Stomach (tissue), 8 donors: ENCODE measurements at regions not wholly inside any gene's neighbourhood (a gene's known extent, or its start where the extent isn't known, plus 50 kb on each side); places are given as distances from the start of the nearest gene placed in this dataset.

ENCODE experiments used
- DNase-seq, 2 donors: peaks; one replicate each; pipeline versions ENCODE4 v3.0.0 to v3.0.0-alpha.2; 2013 to 2019
- H3K27ac ChIP-seq, 5 donors: fragments of 200-600 bp in 4 of 5; sonication (generic) in 4 of 5; one replicate each; pipeline ENCODE4 v1.5.1; 2013 to 2019; ENCODE audit warnings: mild to moderate bottlenecking in 1 of 5, moderate library complexity in 1 of 5
- H3K27me3 ChIP-seq, 3 donors: fragments of 200-600 bp; sonication (generic); one replicate each; pipeline ENCODE4 v1.5.1; 2017 to 2019; ENCODE audit warnings: mixed run types in 1 of 3
- H3K36me3 ChIP-seq, 4 donors: fragments of 200-600 bp; sonication (generic); 1 replicate in 3 of 4; 2 replicates in 1 of 4; pipeline ENCODE4 v1.5.1; 2016 to 2019
- H3K4me1 ChIP-seq, 4 donors: fragments of 200-600 bp; sonication (generic); one replicate each; pipeline ENCODE4 v1.5.1; 2016 to 2019
- H3K4me3 ChIP-seq, 4 donors: fragments of 200-600 bp; sonication (generic) in 3 of 4; one replicate each; pipeline ENCODE4 v1.5.1; 2016 to 2019; ENCODE audit warnings: mild to moderate bottlenecking in 1 of 4
- H3K9me3 ChIP-seq, 4 donors: fragments of 200-600 bp; sonication (generic); one replicate each; pipeline ENCODE4 v1.5.1; 2016 to 2019
- CTCF ChIP-seq, 7 experiments: fragments of 450-650 bp in 4 of 7; fragments of 200-600 bp in 3 of 7; sonication (generic) in 3 of 7; IDR thresholded peaks; one replicate each; pipeline ENCODE4 v1.5.1; 2016 to 2019; ENCODE audit warnings: antibody characterized with exemption in 7 of 7, control low read depth in 2 of 7, mild to moderate bottlenecking in 1 of 7
- EP300 ChIP-seq: sonication (generic); formaldehyde crosslinking; IDR thresholded peaks from one replicate; pipeline ENCODE4 v1.6.1; 2017; ENCODE audit warnings: antibody characterized with exemption
- POLR2A ChIP-seq, 4 donors: fragments of 450-650 bp; IDR thresholded peaks; one replicate each; pipeline ENCODE4 v1.6.1; 2016; ENCODE audit warnings: antibody characterized with exemption in 4 of 4, control low read depth in 2 of 4, mild to moderate bottlenecking in 1 of 4, moderate library complexity in 1 of 4
- POLR2AphosphoS5 ChIP-seq, 3 donors: sonication (generic); formaldehyde crosslinking; IDR thresholded peaks; one replicate each; pipeline ENCODE4 v1.6.1; 2016; ENCODE audit warnings: antibody characterized with exemption in 3 of 3
- WGBS, 5 donors: extraction: QIAGEN DNeasy Blood & Tissue Kit in 3 of 5; methylation state at CpG; one replicate each; pipeline versions ENCODE4 v1.1.5 to v1.1.7; 2013 to 2018; 5-methylcytosine and 5-hydroxymethylcytosine counted together
- intact Hi-C: fragments of 100-400 bp; cut with DNase I; formaldehyde crosslinking; loops from one replicate; pipeline ENCODE4 v1.15.1; 2023; ENCODE audit warnings: low total_unique reads
- donor health status: healthy with polysubstance abuse.
- donor health status: Bipolar disorder and iron deficiency.
- donor health status: healthy.

DNA sequence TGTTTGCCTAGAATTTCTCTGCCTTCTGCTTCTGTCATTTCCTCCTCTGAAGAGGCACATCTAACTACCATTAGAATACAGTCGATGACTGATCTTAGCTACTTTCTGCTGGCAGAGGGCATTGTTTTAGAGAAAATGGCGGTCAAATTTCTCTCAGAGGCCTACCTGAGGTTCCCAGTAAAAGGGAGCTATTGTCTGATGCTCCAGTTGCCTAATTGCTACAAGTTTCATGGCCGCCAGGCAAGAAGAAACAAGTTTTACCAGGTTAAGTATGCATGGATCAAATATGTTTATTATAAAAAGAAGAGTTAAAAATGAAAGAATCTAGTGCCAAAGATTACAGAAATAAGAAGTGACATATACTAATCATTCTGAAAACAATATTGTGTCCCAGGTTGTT lies 416.6 kb downstream of the DSC3 start:
- no peaks in the 10 kb centered on the region for H3K27me3 ChIP-seq
- no peak overlapping the region for H3K4me3 ChIP-seq
- H3K9me3 ChIP-seq: no peaks in the 10 kb centered on the region
- H3K4me1 ChIP-seq: no peaks in the 10 kb centered on the region
- intact Hi-C loops: no loop called here
- WGBS, 5 donors: 71 to 87% (median 78%) methylated on average over 3 of the region's 3 CpGs
- no peaks in the 10 kb centered on the region for H3K36me3 ChIP-seq
- TF ChIP-seq POLR2A (IDR thresholded peaks at IDR 0.05) (no peak), CTCF (IDR thresholded peaks at IDR 0.05) (no peak), POLR2AphosphoS5 (IDR thresholded peaks at IDR 0.05) (no peak), EP300 (no peak)
- no peak overlapping the region for H3K27ac ChIP-seq
- no peak for DNase-seq

DNA sequence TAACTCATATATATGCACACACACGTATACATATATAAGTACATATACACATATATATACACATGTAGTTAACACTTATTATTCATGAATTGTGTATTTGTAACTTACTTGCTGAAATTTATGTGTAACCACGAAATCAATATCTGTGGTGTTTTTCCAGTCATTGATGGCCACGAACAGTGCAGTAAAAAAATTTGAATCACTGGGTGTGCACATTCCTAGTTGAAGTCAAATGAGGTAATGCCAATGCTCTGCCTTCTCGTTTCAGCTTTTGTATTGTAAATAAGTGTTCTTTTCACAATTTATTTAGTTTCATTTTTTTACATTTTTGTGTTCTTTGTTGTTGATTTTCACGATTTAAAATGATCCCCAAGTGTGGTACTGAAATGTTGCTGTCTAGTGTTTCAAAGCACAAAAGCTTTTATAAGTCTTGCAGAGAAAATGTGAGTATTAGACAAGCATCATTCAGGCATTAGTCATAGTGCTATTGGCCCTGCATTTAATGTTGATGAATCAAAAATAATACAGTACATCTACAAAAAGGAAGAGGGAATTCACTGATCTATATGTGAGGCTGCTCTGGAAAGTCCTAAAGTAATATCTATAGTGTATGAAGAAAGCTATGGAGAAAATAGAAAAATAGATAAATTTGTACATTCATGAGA lies 419.0 kb downstream of the DSC3 start:
- DNase-seq: no peak
- no peaks in the 10 kb centered on the region for H3K4me1 ChIP-seq
- no peak overlapping the region for H3K4me3 ChIP-seq
- H3K36me3 ChIP-seq: no peaks in the 10 kb centered on the region
- TF ChIP-seq POLR2AphosphoS5 (IDR thresholded peaks at IDR 0.05) (no peak), CTCF (IDR thresholded peaks at IDR 0.05) (no peak), EP300 (no peak), POLR2A (IDR thresholded peaks at IDR 0.05) (no peak)
- no peaks in the 10 kb centered on the region for H3K9me3 ChIP-seq
- WGBS, 5 donors: 47 to 57% (median 55%) methylated on average over 5 of the region's 5 CpGs
- intact Hi-C loops: no loop called here
- no peaks in the 10 kb centered on the region for H3K27me3 ChIP-seq
- no peak overlapping the region for H3K27ac ChIP-seq

DNA sequence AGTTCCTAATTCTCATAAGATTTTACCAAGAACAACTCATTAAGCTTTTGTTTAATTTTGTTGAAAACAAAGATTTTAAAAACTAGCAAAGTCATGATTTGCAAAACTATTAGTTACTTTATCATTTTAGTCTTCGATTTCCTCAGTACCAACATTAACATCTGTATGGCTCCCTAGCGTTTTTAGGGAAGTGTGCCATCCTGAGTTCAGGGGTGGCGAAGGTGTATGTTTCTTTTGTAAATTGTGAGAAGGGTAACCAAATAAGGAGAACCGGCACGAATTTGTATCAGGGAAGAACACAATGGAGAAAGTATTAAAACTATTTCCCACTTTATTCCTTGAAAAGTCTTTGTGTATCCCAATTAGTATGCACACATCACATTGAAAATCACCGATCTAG lies 419.9 kb downstream of the DSC3 start:
- H3K27me3 ChIP-seq: no peaks in the 10 kb centered on the region
- H3K9me3 ChIP-seq: no peaks in the 10 kb centered on the region
- no peak overlapping the region for H3K4me3 ChIP-seq
- 55 to 61% (median 58%) methylated on average over 6 of the region's 6 CpGs for WGBS, 5 donors
- no peaks in the 10 kb centered on the region for H3K36me3 ChIP-seq
- H3K4me1 ChIP-seq: no peaks in the 10 kb centered on the region
- DNase-seq: no peak
- no peak overlapping the region for H3K27ac ChIP-seq
- TF ChIP-seq CTCF (IDR thresholded peaks at IDR 0.05): no peak
- TF ChIP-seq POLR2A (IDR thresholded peaks at IDR 0.05): no peak
- TF ChIP-seq POLR2AphosphoS5 (IDR thresholded peaks at IDR 0.05): no peak
- no peak for TF ChIP-seq EP300
- intact Hi-C loops: no loop called here

GRCh38 chr18:30622104-30622503 lies 420.4 kb downstream of the DSC3 start:
- Histone ChIP-seq H3K27ac (no peak overlapping the region), H3K4me1 (no peaks in the 10 kb centered on the region), H3K36me3 (no peaks in the 10 kb centered on the region), H3K4me3 (no peak overlapping the region), H3K9me3 (no peaks in the 10 kb centered on the region), H3K27me3 (no peaks in the 10 kb centered on the region)
- no peak for DNase-seq
- WGBS, 5 donors: 81 to 87% (median 86%) methylated on average over 3 of the region's 3 CpGs
- intact Hi-C loops: no loop called here
- no peak for TF ChIP-seq EP300
- no peak for TF ChIP-seq CTCF (IDR thresholded peaks at IDR 0.05)
- no peak for TF ChIP-seq POLR2A (IDR thresholded peaks at IDR 0.05)
- no peak for TF ChIP-seq POLR2AphosphoS5 (IDR thresholded peaks at IDR 0.05)
